Transverse colon (tissue), 4 donors: ENCODE measurements at regions not wholly inside any gene's neighbourhood (a gene's known extent, or its start where the extent isn't known, plus 50 kb on each side); places are given as distances from the start of the nearest gene placed in this dataset.
A peak's percentile ranks its signal among the peaks of the same experiment; 100 is the strongest.

ENCODE experiments used
- DNase-seq: peaks from one replicate; pipeline ENCODE4 v3.0.0-alpha.2; 2019
- H3K27ac ChIP-seq, 4 donors: fragments of 200-600 bp; sonication (generic); 2 replicates each; pipeline ENCODE4 v1.5.1; 2016 to 2018; ENCODE audit warnings: inconsistent platforms in 4 of 4
- H3K27me3 ChIP-seq: fragments of 200-600 bp; sonication (generic); 2 replicates; pipeline ENCODE4 v1.5.1; 2017; ENCODE audit warnings: inconsistent platforms
- H3K36me3 ChIP-seq, 4 donors: fragments of 200-600 bp; sonication (generic); 2 replicates each; pipeline ENCODE4 v1.5.1; 2017 to 2019; ENCODE audit warnings: inconsistent platforms in 4 of 4
- H3K4me1 ChIP-seq, 4 donors: fragments of 200-600 bp; sonication (generic); 2 replicates each; pipeline ENCODE4 v1.5.1; 2017 to 2020; ENCODE audit warnings: inconsistent platforms in 4 of 4
- H3K4me3 ChIP-seq, 4 donors: fragments of 200-600 bp; sonication (generic); 1 replicate in 1 of 4; 2 replicates in 3 of 4; pipeline versions ENCODE4 v1.5.1 to v1.6.1; 2017 to 2019; ENCODE audit warnings: inconsistent platforms in 4 of 4
- H3K9me3 ChIP-seq, 2 donors: fragments of 200-600 bp; sonication (generic); 2 replicates each; pipeline ENCODE4 v1.5.1; 2017 to 2019; ENCODE audit warnings: inconsistent platforms in 2 of 2
- CTCF ChIP-seq, 5 experiments: fragments of 200-600 bp in 3 of 5; fragments of 450-650 bp in 2 of 5; sonication (generic) in 3 of 5; IDR thresholded peaks; 1 replicate in 2 of 5; 2 replicates in 3 of 5; pipeline ENCODE4 v1.5.1; 2016 to 2017; ENCODE audit warnings: antibody characterized with exemption in 5 of 5, inconsistent platforms in 3 of 5, mild to moderate bottlenecking in 2 of 5, moderate library complexity in 1 of 5
- EP300 ChIP-seq: sonication (generic); formaldehyde crosslinking; IDR thresholded peaks from one replicate; pipeline ENCODE4 v1.6.1; 2017; ENCODE audit warnings: antibody characterized with exemption, low read depth
- POLR2A ChIP-seq: fragments of 450-650 bp; IDR thresholded peaks from one replicate; pipeline ENCODE4 v1.6.1; 2016; ENCODE audit warnings: antibody characterized with exemption, mild to moderate bottlenecking, moderate library complexity
- POLR2AphosphoS5 ChIP-seq, 3 donors: sonication (generic); formaldehyde crosslinking; IDR thresholded peaks; one replicate each; pipeline ENCODE4 v1.6.1; 2016; ENCODE audit warnings: antibody characterized with exemption in 3 of 3
- WGBS, 2 donors: methylation state at CpG; one replicate each; pipeline ENCODE4 v1.1.5; 2018; ENCODE audit warnings: low coverage in 1 of 2; 5-methylcytosine and 5-hydroxymethylcytosine counted together
- in situ Hi-C, 4 donors: fragments of 200-750 bp; cut with MboI; loops; one replicate each; pipeline versions ENCODE4 v1.15.0 to v1.15.1; 2017; ENCODE audit warnings: low sequenced_read_pairs in 3 of 4, low pct_ligation_motif_present in 1 of 4, low pct_unique_long_range_greater_than_20kb in 1 of 4
- intact Hi-C: fragments of 100-400 bp; cut with DNase I; formaldehyde crosslinking; loops from one replicate; pipeline ENCODE4 v1.15.1; 2023; ENCODE audit warnings: low total_unique reads

- intact Hi-C loops (loop anchor here (2.0 kb wide), 1 partner anchor 205 kb away; no protein-coding TSS in a partner anchor), in situ Hi-C loops (loop anchor here (5.0 to 25.0 kb wide), 4 partner anchors 201 to 386 kb away; no protein-coding TSS in a partner anchor)
- H3K27me3 ChIP-seq = no peaks in the 10 kb centered on the region
- no peaks in the 10 kb centered on the region for H3K9me3 ChIP-seq
- H3K36me3 ChIP-seq = no peaks in the 10 kb centered on the region
- TF ChIP-seq POLR2AphosphoS5 (IDR thresholded peaks at IDR 0.05) (no peak), EP300 (no peak), POLR2A (no peak), CTCF (IDR thresholded peaks at IDR 0.05) (peak; percentile 68 to 82 (median 76))
- WGBS, 2 donors = 41 to 42% methylated on average over 5 of the region's 5 CpGs
- no peak overlapping the region for H3K27ac ChIP-seq
- no peaks in the 10 kb centered on the region for H3K4me1 ChIP-seq
- H3K4me3 ChIP-seq = no peak overlapping the region
- DNase-seq = peak; percentile 15
Measured at GRCh38 chr5:112551419-112552032, 132.4 kb upstream of the EPB41L4A start.

GRCh38 chr5:112552216-112552615 is 133.1 kb upstream of the EPB41L4A start:
- DNase-seq = no peak
- H3K4me1 ChIP-seq = no peaks in the 10 kb centered on the region
- intact Hi-C loops (loop anchor here (2.0 kb wide), 1 partner anchor 205 kb away; no protein-coding TSS in a partner anchor), in situ Hi-C loops (loop anchor here (5.0 to 25.0 kb wide), 4 partner anchors 200 to 385 kb away; no protein-coding TSS in a partner anchor)
- H3K27ac ChIP-seq = no peak overlapping the region
- H3K4me3 ChIP-seq = no peak overlapping the region
- no peaks in the 10 kb centered on the region for H3K27me3 ChIP-seq
- no peaks in the 10 kb centered on the region for H3K9me3 ChIP-seq
- H3K36me3 ChIP-seq = no peaks in the 10 kb centered on the region
- TF ChIP-seq EP300 (no peak), POLR2A (no peak), POLR2AphosphoS5 (IDR thresholded peaks at IDR 0.05) (no peak), CTCF (IDR thresholded peaks at IDR 0.05) (no peak)
- 70 to 85% methylated on average over 5 to 9 of the region's 9 CpGs for WGBS, 2 donors

- Histone ChIP-seq H3K4me3 (no peak overlapping the region), H3K4me1 (no peaks in the 10 kb centered on the region), H3K36me3 (no peaks in the 10 kb centered on the region), H3K27ac (no peak overlapping the region), H3K9me3 (no peaks in the 10 kb centered on the region), H3K27me3 (no peaks in the 10 kb centered on the region)
- WGBS, 2 donors = 88 to 92% methylated on average over 2 to 4 of the region's 4 CpGs
- no peak for DNase-seq
- TF ChIP-seq POLR2A (no peak), EP300 (no peak), POLR2AphosphoS5 (IDR thresholded peaks at IDR 0.05) (no peak), CTCF (IDR thresholded peaks at IDR 0.05) (no peak)
- in situ Hi-C loops = loop anchor here (5.0 to 25.0 kb wide), 4 partner anchors 200 to 385 kb away; no protein-coding TSS in a partner anchor
- intact Hi-C loops = loop anchor here (2.0 kb wide), 1 partner anchor 204 kb away; no protein-coding TSS in a partner anchor
Measured at GRCh38 chr5:112552791-112553190, 133.7 kb upstream of the EPB41L4A start.

- H3K27me3 ChIP-seq = no peaks in the 10 kb centered on the region
- 66 to 68% methylated on average over 8 to 13 of the region's 13 CpGs for WGBS, 2 donors
- no peak overlapping the region for H3K4me3 ChIP-seq
- H3K4me1 ChIP-seq = no peaks in the 10 kb centered on the region
- intact Hi-C loops (no loop called here), in situ Hi-C loops (loop anchor here (5.0 to 25.0 kb wide), 4 partner anchors 198 to 383 kb away; no protein-coding TSS in a partner anchor)
- no peak for DNase-seq
- no peaks in the 10 kb centered on the region for H3K36me3 ChIP-seq
- no peaks in the 10 kb centered on the region for H3K9me3 ChIP-seq
- TF ChIP-seq EP300 (no peak), POLR2A (no peak), CTCF (IDR thresholded peaks at IDR 0.05) (no peak), POLR2AphosphoS5 (IDR thresholded peaks at IDR 0.05) (no peak)
- no peak overlapping the region for H3K27ac ChIP-seq
Measured at GRCh38 chr5:112554101-112554977, 135.3 kb upstream of the EPB41L4A start.
